HCT116 (cell line): ENCODE measurements at regions not wholly inside any gene's neighbourhood (a gene's known extent, or its start where the extent isn't known, plus 50 kb on each side); places are given as distances from the start of the nearest gene placed in this dataset.
"Not testable (repeated sequence)": the region's sequence is repeated elsewhere in the genome, so short reads cannot be mapped to it uniquely, and the experiment has no call there.

Experiments
- ATAC-seq: fragments of 200-7000 bp; cut with Tn5 transposase; 2 replicates; pipeline ENCODE4 v1.9.1; 2020; ENCODE audit warnings: mild to moderate bottlenecking, moderate library complexity
- BruUV-seq: library from RNA; stranded (reverse); fragments of 400-500 nt; replicated peaks from 2 replicates; lab custom pipeline; 2021; lab: Mats Ljungman, UMichigan
- CTCF ChIA-PET: fragments of 300-600 bp; sonication (Branson Sonifier 250); formaldehyde crosslinking; loops from one replicate; lab custom pipeline; 2021; ENCODE audit warnings: antibody characterized with exemption; lab: Charles Lee
- POLR2A ChIA-PET: fragments of 300-600, 350-600 bp; sonication (Branson Sonifier 250); formaldehyde crosslinking; loops from one replicate; lab custom pipeline; 2021; ENCODE audit warnings: antibody characterized with exemption; lab: Charles Lee
- RAD21 ChIA-PET, 2 experiments: fragments of 300-600 bp; sonication (Branson Sonifier 250); formaldehyde crosslinking; loops; one replicate each; lab custom pipeline; 2023; ENCODE audit warnings: low total read pairs in 2 of 2; ENCODE audit not compliant: uncharacterized antibody in 2 of 2, unreplicated experiment in 2 of 2, low non-redundant PET in 1 of 2; lab: Charles Lee
- DNase-seq: peaks from one replicate; pipeline ENCODE4 v3.0.0-alpha.2; 2010; ENCODE audit warnings: low read depth, low spot score
- H2AFZ ChIP-seq: fragments of 200-600 bp; shearing (Covaris generic), sonication (generic); 2 replicates; pipeline ENCODE4 v1.6.1; 2017; ENCODE audit warnings: low read depth, mixed run types, mixed read lengths, antibody characterized with exemption, low read length; ENCODE audit not compliant: poor library complexity, severe bottlenecking
- H3K27ac ChIP-seq: 2 replicates; pipeline ENCODE4 v1.5.1; 2012; ENCODE audit warnings: low read depth, low read length
- H3K27me3 ChIP-seq: fragments of 200-600 bp; sonication (generic); 2 replicates; pipeline ENCODE4 v1.6.1; 2016; ENCODE audit warnings: mixed run types, low read length, mixed read lengths; ENCODE audit not compliant: insufficient read depth
- H3K36me3 ChIP-seq, 2 experiments: fragments of 200-500 bp in 1 of 2; fragments of 200-600 bp in 1 of 2; sonication (Bioruptor generic) in 1 of 2; sonication (generic) in 1 of 2; 2 replicates each; pipeline versions ENCODE4 v1.5.1 to v1.6.1; 2014 to 2016; ENCODE audit warnings: low read length in 2 of 2, inconsistent platforms in 1 of 2, mixed read lengths in 1 of 2, mixed run types in 1 of 2; ENCODE audit not compliant: insufficient read depth in 2 of 2, control insufficient read depth in 1 of 2
- H3K4me1 ChIP-seq, 2 experiments: fragments of 200-600 bp in 1 of 2; sonication (generic) in 1 of 2; 2 replicates each; pipeline versions ENCODE4 v1.5.1 to v1.6.1; 2012 to 2017; ENCODE audit warnings: low read length in 2 of 2, inconsistent platforms in 1 of 2, mild to moderate bottlenecking in 1 of 2, mixed read lengths in 1 of 2, mixed run types in 1 of 2, moderate library complexity in 1 of 2; ENCODE audit not compliant: insufficient read depth in 2 of 2, control insufficient read depth in 1 of 2
- H3K4me2 ChIP-seq: fragments of 200-600 bp; sonication (generic); 2 replicates; pipeline ENCODE4 v1.6.1; 2017; ENCODE audit warnings: mixed run types, low read length, mixed read lengths
- H3K4me3 ChIP-seq, 2 experiments: fragments of 200-600 bp in 1 of 2; sonication (generic) in 1 of 2; replicated peaks in 1 of 2; 2 replicates each; pipeline ENCODE4 v1.5.1; 2011 to 2016; ENCODE audit warnings: low read length in 2 of 2, control low read depth in 1 of 2, low read depth in 1 of 2, mild to moderate bottlenecking in 1 of 2, mixed read lengths in 1 of 2, mixed run types in 1 of 2
- H3K79me2 ChIP-seq: fragments of 200-600 bp; sonication (generic); 2 replicates; pipeline ENCODE4 v1.6.1; 2017; ENCODE audit warnings: mild to moderate bottlenecking, mixed run types, low read length, moderate library complexity, mixed read lengths; ENCODE audit not compliant: insufficient read depth
- H3K9ac ChIP-seq: fragments of 200-600 bp; sonication (generic); 2 replicates; pipeline ENCODE4 v1.6.1; 2016; ENCODE audit warnings: low read length, mixed read lengths
- H3K9me2 ChIP-seq: fragments of 200-600 bp; sonication (generic), shearing (Covaris generic); 2 replicates; pipeline ENCODE4 v1.6.1; 2017; ENCODE audit warnings: mixed run types, mild to moderate bottlenecking, moderate library complexity; ENCODE audit not compliant: insufficient read depth
- H3K9me3 ChIP-seq, 2 experiments: fragments of 200-500 bp in 1 of 2; fragments of 200-600 bp in 1 of 2; sonication (Bioruptor generic) in 1 of 2; sonication (generic) in 1 of 2; 2 replicates each; pipeline ENCODE4 v1.6.1; 2014 to 2017; ENCODE audit warnings: low read length in 2 of 2, mixed read lengths in 2 of 2, inconsistent platforms in 1 of 2, low read depth in 1 of 2, mild to moderate bottlenecking in 1 of 2, mixed run types in 1 of 2, moderate library complexity in 1 of 2; ENCODE audit not compliant: control insufficient read depth in 1 of 2, insufficient read depth in 1 of 2
- H4K20me1 ChIP-seq: fragments of 200-600 bp; sonication (generic), shearing (Covaris generic); 2 replicates; pipeline ENCODE4 v1.6.1; 2017; ENCODE audit warnings: mixed run types, mild to moderate bottlenecking, moderate library complexity; ENCODE audit not compliant: insufficient read depth
- ELF1 ChIP-seq: IDR thresholded peaks from 2 replicates; pipeline ENCODE4 v1.6.1; 2012; ENCODE audit warnings: low read depth, borderline replicate concordance
- JUND ChIP-seq: IDR thresholded peaks from 2 replicates; pipeline ENCODE4 v1.6.1; 2012
- REST ChIP-seq: IDR thresholded peaks from 2 replicates; pipeline ENCODE4 v1.6.1; 2012; ENCODE audit warnings: low read depth
- intact Hi-C: fragments of 100-400 bp; cut with micrococcal nuclease; formaldehyde crosslinking; loops from 2 replicates; pipeline ENCODE4 v1.10.0; 2022

GRCh38 chr1:208486677-208487076, 242.5 kb upstream of the PLXNA2 start:
- no peaks in the 10 kb centered on the region for H3K79me2 ChIP-seq
- H3K9ac ChIP-seq, result no peak overlapping the region
- POLR2A ChIA-PET, result no interaction called here
- no peaks in the 10 kb centered on the region for H3K9me2 ChIP-seq
- TF ChIP-seq JUND (no peak), REST (no peak), ELF1 (no peak)
- no peak overlapping the region for H3K27ac ChIP-seq
- BruUV-seq, result no TSS peak
- DNase-seq (no peak), ATAC-seq (no peak)
- H3K27me3 ChIP-seq, result no peaks in the 10 kb centered on the region; the same call in 1 of the 2 replicates
- H3K4me3 ChIP-seq, result no peak overlapping the region
- no peak overlapping the region for H3K4me2 ChIP-seq
- intact Hi-C loops, result no loop called here
- no peaks in the 10 kb centered on the region for H3K36me3 ChIP-seq
- H3K9me3 ChIP-seq, result no peaks in the 10 kb centered on the region
- no peak overlapping the region for H2AFZ ChIP-seq
- H3K4me1 ChIP-seq, result no peaks in the 10 kb centered on the region
- RAD21 ChIA-PET, result no interaction called here
- no peaks in the 10 kb centered on the region for H4K20me1 ChIP-seq
- CTCF ChIA-PET, result no interaction called here

- H3K36me3 ChIP-seq, RAD21 ChIA-PET, H3K4me1 ChIP-seq, H3K9ac ChIP-seq, H3K4me3 ChIP-seq, H3K9me3 ChIP-seq, H3K4me2 ChIP-seq, CTCF ChIA-PET, intact Hi-C loops, H3K27me3 ChIP-seq, BruUV-seq, H3K27ac ChIP-seq, DNase-seq, POLR2A ChIA-PET, H4K20me1 ChIP-seq, H3K9me2 ChIP-seq, H3K79me2 ChIP-seq, ATAC-seq, H2AFZ ChIP-seq: not testable (repeated sequence)
Measured at GRCh38 chr1:208488432-208488831, 244.2 kb upstream of the PLXNA2 start.
